Hepatocyte (in vitro differentiated cells): ENCODE measurements at regions not wholly inside any gene's neighbourhood (a gene's known extent, or its start where the extent isn't known, plus 50 kb on each side); places are given as distances from the start of the nearest gene placed in this dataset.

ENCODE experiments used
- EZH2 ChIP-seq: fragments of 200-600 bp; sonication (generic); IDR thresholded peaks from 2 replicates; pipeline ENCODE4 v1.6.1; 2016; ENCODE audit warnings: antibody characterized with exemption, mild to moderate bottlenecking, borderline replicate concordance
- TF ChIP-seq, protein P1 (sequence below): fragments of 200-600 bp; sonication (generic); IDR thresholded peaks from 2 replicates; pipeline ENCODE4 v1.5.1; 2016; ENCODE audit warnings: antibody characterized with exemption, mild to moderate bottlenecking; ENCODE audit not compliant: poor library complexity

DNA sequence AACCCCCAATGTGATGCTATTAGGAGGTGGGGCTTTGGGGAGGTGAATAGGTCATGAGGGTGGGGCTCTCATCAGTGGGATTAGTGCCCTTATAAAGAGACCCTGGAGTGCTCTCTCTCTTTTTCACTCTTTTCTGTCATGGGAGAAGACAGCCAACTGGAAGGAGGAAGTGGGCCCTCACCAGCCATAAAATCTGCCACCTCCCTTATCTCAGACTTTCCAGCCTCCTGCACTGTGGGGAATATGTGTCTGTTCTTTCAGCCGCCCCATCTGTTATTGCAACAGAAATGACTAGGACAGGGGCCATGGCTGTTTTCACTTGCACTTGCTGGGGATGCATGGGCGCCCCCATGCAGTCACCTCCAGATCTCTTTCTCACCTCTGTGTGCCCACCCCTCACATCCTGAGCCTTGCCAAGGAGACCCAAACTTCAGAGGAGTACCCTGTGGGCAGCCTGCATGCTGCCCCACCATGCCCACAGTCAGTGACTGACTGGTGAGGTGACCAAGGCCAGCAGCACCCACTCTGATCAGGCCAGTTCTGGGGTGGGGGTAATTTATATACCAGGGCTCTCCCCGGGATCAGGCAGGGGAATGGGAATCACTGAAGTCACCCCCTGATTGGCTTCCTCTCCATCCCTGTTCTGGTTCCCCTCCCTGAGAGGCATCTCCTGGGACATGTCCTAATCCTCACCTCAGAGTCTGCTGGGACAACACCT, 118.4 kb downstream of the ANKRD60 start:
- TF ChIP-seq EZH2: no peak
- TF ChIP-seq, protein P1, sequence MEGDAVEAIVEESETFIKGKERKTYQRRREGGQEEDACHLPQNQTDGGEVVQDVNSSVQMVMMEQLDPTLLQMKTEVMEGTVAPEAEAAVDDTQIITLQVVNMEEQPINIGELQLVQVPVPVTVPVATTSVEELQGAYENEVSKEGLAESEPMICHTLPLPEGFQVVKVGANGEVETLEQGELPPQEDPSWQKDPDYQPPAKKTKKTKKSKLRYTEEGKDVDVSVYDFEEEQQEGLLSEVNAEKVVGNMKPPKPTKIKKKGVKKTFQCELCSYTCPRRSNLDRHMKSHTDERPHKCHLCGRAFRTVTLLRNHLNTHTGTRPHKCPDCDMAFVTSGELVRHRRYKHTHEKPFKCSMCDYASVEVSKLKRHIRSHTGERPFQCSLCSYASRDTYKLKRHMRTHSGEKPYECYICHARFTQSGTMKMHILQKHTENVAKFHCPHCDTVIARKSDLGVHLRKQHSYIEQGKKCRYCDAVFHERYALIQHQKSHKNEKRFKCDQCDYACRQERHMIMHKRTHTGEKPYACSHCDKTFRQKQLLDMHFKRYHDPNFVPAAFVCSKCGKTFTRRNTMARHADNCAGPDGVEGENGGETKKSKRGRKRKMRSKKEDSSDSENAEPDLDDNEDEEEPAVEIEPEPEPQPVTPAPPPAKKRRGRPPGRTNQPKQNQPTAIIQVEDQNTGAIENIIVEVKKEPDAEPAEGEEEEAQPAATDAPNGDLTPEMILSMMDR: no peak
